ELF-1 (cell line): ENCODE measurements at regions not wholly inside any gene's neighbourhood (a gene's known extent, or its start where the extent isn't known, plus 50 kb on each side); places are given as distances from the start of the nearest gene placed in this dataset.

ENCODE experiments used
- DNase-seq: peaks from one replicate; pipeline ENCODE4 v3.0.0-alpha.2; 2016; ENCODE audit warnings: low read depth, low spot score

GRCh38 chr13:40447857-40448256, 218.6 kb downstream of the FOXO1 start:
- no peak for DNase-seq

- no peak for DNase-seq
These were observed 214.3 kb downstream of the FOXO1 start for GRCh38 chr13:40452038-40452666.

- DNase-seq, result no peak
These were observed 213.6 kb downstream of the FOXO1 start for GRCh38 chr13:40452741-40453334.

GRCh38 chr13:40453351-40454021, 213.0 kb downstream of the FOXO1 start:
- DNase-seq, result peak; percentile 78

- peak; percentile 32 for DNase-seq
These were observed 210.0 kb downstream of the FOXO1 start for GRCh38 chr13:40456397-40456953.

GRCh38 chr13:40456979-40457553, 209.4 kb downstream of the FOXO1 start:
- DNase-seq, result no peak

GRCh38 chr13:40457929-40458719, 208.3 kb downstream of the FOXO1 start:
- DNase-seq, result no peak

GRCh38 chr13:40458720-40458990, 207.8 kb downstream of the FOXO1 start:
- no peak for DNase-seq

- no peak for DNase-seq
These were observed 206.3 kb downstream of the FOXO1 start for GRCh38 chr13:40460116-40460515.

GRCh38 chr13:40464337-40465014, 202.0 kb downstream of the FOXO1 start:
- no peak for DNase-seq

GRCh38 chr13:40465015-40465390, 201.4 kb downstream of the FOXO1 start:
- no peak for DNase-seq

GRCh38 chr13:40466272-40466671, 200.2 kb downstream of the FOXO1 start:
- DNase-seq, result no peak

- no peak for DNase-seq
These were observed 198.1 kb downstream of the FOXO1 start for GRCh38 chr13:40468227-40468838.

- no peak for DNase-seq
These were observed 196.7 kb downstream of the FOXO1 start for GRCh38 chr13:40469581-40470310.

- no peak for DNase-seq
These were observed 195.8 kb downstream of the FOXO1 start for GRCh38 chr13:40470660-40471059.

- no peak for DNase-seq
These were observed 195.4 kb downstream of the FOXO1 start for GRCh38 chr13:40471076-40471475.

- DNase-seq, result no peak
These were observed 194.5 kb downstream of the FOXO1 start for GRCh38 chr13:40471911-40472310.

GRCh38 chr13:40472427-40473220, 193.8 kb downstream of the FOXO1 start:
- no peak for DNase-seq

GRCh38 chr13:40475617-40476016, 190.8 kb downstream of the FOXO1 start:
- DNase-seq, result no peak
